ENCODE measurements at regions not wholly inside any gene's neighbourhood (a gene's known extent, or its start where the extent isn't known, plus 50 kb on each side); places are given as distances from the start of the nearest gene placed in this dataset.

GRCh38 chr5:6218116-6218515 is 160.2 kb downstream of the MED10 start:
- TF ChIP-seq CTCF (IDR thresholded peaks at IDR 0.05) (no peak), POLR2A (IDR thresholded peaks at IDR 0.05) (no peak)

All from adrenal gland (tissue), 5 donors.